ENCODE measurements at regions not wholly inside any gene's neighbourhood (a gene's known extent, or its start where the extent isn't known, plus 50 kb on each side); places are given as distances from the start of the nearest gene placed in this dataset.

DNA sequence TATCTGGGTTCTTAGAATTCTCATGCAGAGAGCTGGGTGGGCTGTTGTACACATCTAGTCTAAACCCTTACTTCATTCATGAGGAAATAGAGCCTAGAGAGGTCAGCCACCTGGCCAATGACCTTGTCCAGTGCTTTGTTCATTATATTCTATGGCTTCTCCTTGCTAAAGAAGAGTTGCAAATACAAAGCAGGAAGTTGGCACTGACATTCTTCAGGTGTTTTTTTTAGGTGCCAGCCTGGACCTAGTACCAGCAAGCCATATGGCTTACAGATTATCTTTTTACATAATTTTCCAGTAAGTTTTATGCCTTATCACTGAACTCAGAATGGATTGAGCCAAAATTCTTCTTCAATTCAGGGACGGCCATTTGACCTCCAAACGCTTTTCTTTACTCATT is 54.7 kb upstream of the PGM2 start:
- H3K4me3 ChIP-seq (ENCODE audit: low read depth in 1 of 5, low read length in 5 of 5), result no peak overlapping the region
- H3K27ac ChIP-seq (ENCODE audit: low read depth, low read length), result no peak overlapping the region

GRCh38 chr4:37770016-37770415 is 56.5 kb upstream of the PGM2 start:
- Histone ChIP-seq H3K27ac (ENCODE audit: low read depth, low read length) (no peak overlapping the region), H3K9me3 (ENCODE audit: control insufficient read depth in 5 of 5, low read length in 5 of 5) (no peaks in the 10 kb centered on the region), H3K36me3 (ENCODE audit: control insufficient read depth in 5 of 5, insufficient read depth in 5 of 5, low read length in 5 of 5) (no peaks in the 10 kb centered on the region), H3K27me3 (ENCODE audit: control insufficient read depth in 5 of 5, insufficient read depth in 4 of 5, low read length in 5 of 5) (no peaks in the 10 kb centered on the region), H3K4me3 (ENCODE audit: low read depth in 1 of 5, low read length in 5 of 5) (no peak overlapping the region), H3K4me1 (ENCODE audit: control insufficient read depth in 5 of 5, insufficient read depth in 5 of 5, low read length in 5 of 5) (peaks cover 0 to 7% (median 0%) of the 10 kb centered on the region in 5 donors), H3K9ac (ENCODE audit: low read length in 5 of 5) (no peak overlapping the region)

More for the DNA sequence above, 54.7 kb upstream of the PGM2 start:
- H3K9ac ChIP-seq (ENCODE audit: low read length in 5 of 5), result no peak overlapping the region
- no peaks in the 10 kb centered on the region for H3K27me3 ChIP-seq (ENCODE audit: control insufficient read depth in 5 of 5, insufficient read depth in 4 of 5, low read length in 5 of 5)
- no peaks in the 10 kb centered on the region for H3K9me3 ChIP-seq (ENCODE audit: control insufficient read depth in 5 of 5, low read length in 5 of 5)
- peaks cover 0 to 7% (median 0%) of the 10 kb centered on the region in 5 donors for H3K4me1 ChIP-seq (ENCODE audit: control insufficient read depth in 5 of 5, insufficient read depth in 5 of 5, low read length in 5 of 5)
- H3K36me3 ChIP-seq (ENCODE audit: control insufficient read depth in 5 of 5, insufficient read depth in 5 of 5, low read length in 5 of 5), result no peaks in the 10 kb centered on the region

GRCh38 chr4:37769391-37769989 is 57.0 kb upstream of the PGM2 start:
- Histone ChIP-seq H3K27ac (ENCODE audit: low read depth, low read length) (no peak overlapping the region), H3K9ac (ENCODE audit: low read length in 5 of 5) (no peak overlapping the region), H3K9me3 (ENCODE audit: control insufficient read depth in 5 of 5, low read length in 5 of 5) (no peaks in the 10 kb centered on the region), H3K4me1 (ENCODE audit: control insufficient read depth in 5 of 5, insufficient read depth in 5 of 5, low read length in 5 of 5) (peaks cover 0 to 7% (median 0%) of the 10 kb centered on the region in 5 donors), H3K27me3 (ENCODE audit: control insufficient read depth in 5 of 5, insufficient read depth in 4 of 5, low read length in 5 of 5) (no peaks in the 10 kb centered on the region), H3K36me3 (ENCODE audit: control insufficient read depth in 5 of 5, insufficient read depth in 5 of 5, low read length in 5 of 5) (no peaks in the 10 kb centered on the region), H3K4me3 (ENCODE audit: low read depth in 1 of 5, low read length in 5 of 5) (no peak overlapping the region)

GRCh38 chr4:37767546-37767945 is 58.9 kb upstream of the PGM2 start:
- no peaks in the 10 kb centered on the region for H3K36me3 ChIP-seq (ENCODE audit: control insufficient read depth in 5 of 5, insufficient read depth in 5 of 5, low read length in 5 of 5)
- no peak overlapping the region for H3K27ac ChIP-seq (ENCODE audit: low read depth, low read length)

GRCh38 chr4:37767019-37767418 is 59.5 kb upstream of the PGM2 start:
- Histone ChIP-seq H3K27ac (ENCODE audit: low read depth, low read length) (no peak overlapping the region), H3K4me1 (ENCODE audit: control insufficient read depth in 5 of 5, insufficient read depth in 5 of 5, low read length in 5 of 5) (peaks cover 0 to 11% (median 0%) of the 10 kb centered on the region in 5 donors), H3K9ac (ENCODE audit: low read length in 5 of 5) (no peak overlapping the region), H3K36me3 (ENCODE audit: control insufficient read depth in 5 of 5, insufficient read depth in 5 of 5, low read length in 5 of 5) (no peaks in the 10 kb centered on the region), H3K9me3 (ENCODE audit: control insufficient read depth in 5 of 5, low read length in 5 of 5) (no peaks in the 10 kb centered on the region), H3K4me3 (ENCODE audit: low read depth in 1 of 5, low read length in 5 of 5) (no peak overlapping the region), H3K27me3 (ENCODE audit: control insufficient read depth in 5 of 5, insufficient read depth in 4 of 5, low read length in 5 of 5) (no peaks in the 10 kb centered on the region)

More at GRCh38 chr4:37767546-37767945, 58.9 kb upstream of the PGM2 start:
- Histone ChIP-seq H3K4me1 (ENCODE audit: control insufficient read depth in 5 of 5, insufficient read depth in 5 of 5, low read length in 5 of 5) (peaks cover 0 to 7% (median 0%) of the 10 kb centered on the region in 5 donors), H3K4me3 (ENCODE audit: low read depth in 1 of 5, low read length in 5 of 5) (no peak overlapping the region), H3K27me3 (ENCODE audit: control insufficient read depth in 5 of 5, insufficient read depth in 4 of 5, low read length in 5 of 5) (no peaks in the 10 kb centered on the region), H3K9ac (ENCODE audit: low read length in 5 of 5) (no peak overlapping the region), H3K9me3 (ENCODE audit: control insufficient read depth in 5 of 5, low read length in 5 of 5) (no peaks in the 10 kb centered on the region)

- Histone ChIP-seq H3K9me3 (ENCODE audit: control insufficient read depth in 5 of 5, low read length in 5 of 5) (no peaks in the 10 kb centered on the region), H3K4me3 (ENCODE audit: low read depth in 1 of 5, low read length in 5 of 5) (no peak overlapping the region), H3K4me1 (ENCODE audit: control insufficient read depth in 5 of 5, insufficient read depth in 5 of 5, low read length in 5 of 5) (peaks cover 0 to 23% (median 7%) of the 10 kb centered on the region in 5 donors), H3K9ac (ENCODE audit: low read length in 5 of 5) (no peak overlapping the region), H3K27ac (ENCODE audit: low read depth, low read length) (no peak overlapping the region), H3K27me3 (ENCODE audit: control insufficient read depth in 5 of 5, insufficient read depth in 4 of 5, low read length in 5 of 5) (no peaks in the 10 kb centered on the region), H3K36me3 (ENCODE audit: control insufficient read depth in 5 of 5, insufficient read depth in 5 of 5, low read length in 5 of 5) (no peaks in the 10 kb centered on the region)
Measured at GRCh38 chr4:37765741-37766140, 60.7 kb upstream of the PGM2 start.

DNA sequence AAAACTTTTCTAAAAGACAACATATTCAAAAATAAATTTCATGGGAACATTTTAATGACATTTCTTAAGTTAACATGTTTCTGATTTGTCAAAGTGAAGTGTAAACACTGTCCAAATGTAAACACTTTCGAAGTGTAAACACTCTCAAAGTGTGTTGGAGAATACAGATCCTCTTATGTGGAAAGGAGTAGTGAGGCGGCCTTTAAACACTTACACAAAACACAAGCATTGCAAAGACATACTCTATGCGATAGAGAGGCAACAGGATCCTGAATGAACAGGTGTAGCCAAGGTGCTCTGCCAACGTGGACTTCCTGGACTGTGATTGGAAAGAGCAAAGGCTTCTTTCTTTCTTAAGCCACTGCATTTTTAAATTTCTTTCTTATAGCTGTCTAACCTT is 62.7 kb upstream of the PGM2 start:
- no peak overlapping the region for H3K27ac ChIP-seq (ENCODE audit: low read depth, low read length)
- no peaks in the 10 kb centered on the region for H3K27me3 ChIP-seq (ENCODE audit: control insufficient read depth in 5 of 5, insufficient read depth in 4 of 5, low read length in 5 of 5)
- no peak overlapping the region for H3K4me3 ChIP-seq (ENCODE audit: low read depth in 1 of 5, low read length in 5 of 5)
- H3K9ac ChIP-seq (ENCODE audit: low read length in 5 of 5), result no peak overlapping the region
- H3K36me3 ChIP-seq (ENCODE audit: control insufficient read depth in 5 of 5, insufficient read depth in 5 of 5, low read length in 5 of 5), result no peaks in the 10 kb centered on the region
- no peaks in the 10 kb centered on the region for H3K9me3 ChIP-seq (ENCODE audit: control insufficient read depth in 5 of 5, low read length in 5 of 5)
- H3K4me1 ChIP-seq (ENCODE audit: control insufficient read depth in 5 of 5, insufficient read depth in 5 of 5, low read length in 5 of 5), result peaks cover 0 to 28% (median 11%) of the 10 kb centered on the region in 5 donors

DNA sequence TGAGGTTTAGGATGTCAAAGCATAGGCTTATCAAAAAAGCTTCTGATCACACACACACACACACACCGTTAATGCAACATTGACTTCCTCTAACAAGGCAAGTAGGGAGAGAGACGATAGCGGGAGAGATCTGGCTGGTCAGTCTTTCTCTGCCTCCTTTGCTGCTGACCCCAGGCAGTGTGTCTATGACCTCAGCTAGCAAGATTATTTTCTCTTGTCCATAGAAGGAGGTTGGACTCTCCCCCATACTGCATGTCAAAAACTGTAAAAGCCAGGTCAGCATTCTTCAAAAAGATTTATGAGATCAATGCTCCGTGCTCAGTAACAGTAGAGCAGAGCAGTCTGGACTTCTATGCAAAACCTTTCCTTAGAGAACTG is 63.5 kb upstream of the PGM2 start:
- Histone ChIP-seq H3K27ac (ENCODE audit: low read depth, low read length) (no peak overlapping the region), H3K9ac (ENCODE audit: low read length in 5 of 5) (no peak overlapping the region), H3K4me3 (ENCODE audit: low read depth in 1 of 5, low read length in 5 of 5) (no peak overlapping the region), H3K27me3 (ENCODE audit: control insufficient read depth in 5 of 5, insufficient read depth in 4 of 5, low read length in 5 of 5) (no peaks in the 10 kb centered on the region), H3K36me3 (ENCODE audit: control insufficient read depth in 5 of 5, insufficient read depth in 5 of 5, low read length in 5 of 5) (no peaks in the 10 kb centered on the region), H3K9me3 (ENCODE audit: control insufficient read depth in 5 of 5, low read length in 5 of 5) (no peaks in the 10 kb centered on the region), H3K4me1 (ENCODE audit: control insufficient read depth in 5 of 5, insufficient read depth in 5 of 5, low read length in 5 of 5) (peaks cover 0 to 37% (median 20%) of the 10 kb centered on the region in 5 donors)

- H3K9me3 ChIP-seq (ENCODE audit: control insufficient read depth in 5 of 5, low read length in 5 of 5), result no peaks in the 10 kb centered on the region
- no peak overlapping the region for H3K4me3 ChIP-seq (ENCODE audit: low read depth in 1 of 5, low read length in 5 of 5)
- no peaks in the 10 kb centered on the region for H3K36me3 ChIP-seq (ENCODE audit: control insufficient read depth in 5 of 5, insufficient read depth in 5 of 5, low read length in 5 of 5)
- H3K27me3 ChIP-seq (ENCODE audit: control insufficient read depth in 5 of 5, insufficient read depth in 4 of 5, low read length in 5 of 5), result no peaks in the 10 kb centered on the region
- no peak overlapping the region for H3K27ac ChIP-seq (ENCODE audit: low read depth, low read length)
- peaks cover 0 to 39% (median 25%) of the 10 kb centered on the region in 5 donors for H3K4me1 ChIP-seq (ENCODE audit: control insufficient read depth in 5 of 5, insufficient read depth in 5 of 5, low read length in 5 of 5)
- no peak overlapping the region for H3K9ac ChIP-seq (ENCODE audit: low read length in 5 of 5)
Measured at GRCh38 chr4:37762294-37762990, 64.0 kb upstream of the PGM2 start.

- H3K36me3 ChIP-seq (ENCODE audit: control insufficient read depth in 5 of 5, insufficient read depth in 5 of 5, low read length in 5 of 5), result no peaks in the 10 kb centered on the region
- H3K4me3 ChIP-seq (ENCODE audit: low read depth in 1 of 5, low read length in 5 of 5), result no peak overlapping the region
- H3K27me3 ChIP-seq (ENCODE audit: control insufficient read depth in 5 of 5, insufficient read depth in 4 of 5, low read length in 5 of 5), result no peaks in the 10 kb centered on the region
- peaks cover 0 to 40% (median 30%) of the 10 kb centered on the region in 5 donors for H3K4me1 ChIP-seq (ENCODE audit: control insufficient read depth in 5 of 5, insufficient read depth in 5 of 5, low read length in 5 of 5)
- H3K9me3 ChIP-seq (ENCODE audit: control insufficient read depth in 5 of 5, low read length in 5 of 5), result no peaks in the 10 kb centered on the region
- H3K9ac ChIP-seq (ENCODE audit: low read length in 5 of 5), result no peak overlapping the region
- no peak overlapping the region for H3K27ac ChIP-seq (ENCODE audit: low read depth, low read length)
Measured at GRCh38 chr4:37760840-37761239, 65.6 kb upstream of the PGM2 start.
